ENCODE measurements at regions not wholly inside any gene's neighbourhood (a gene's known extent, or its start where the extent isn't known, plus 50 kb on each side); places are given as distances from the start of the nearest gene placed in this dataset.
"Not testable (repeated sequence)": the region's sequence is repeated elsewhere in the genome, so short reads cannot be mapped to it uniquely, and the experiment has no call there.

DNA sequence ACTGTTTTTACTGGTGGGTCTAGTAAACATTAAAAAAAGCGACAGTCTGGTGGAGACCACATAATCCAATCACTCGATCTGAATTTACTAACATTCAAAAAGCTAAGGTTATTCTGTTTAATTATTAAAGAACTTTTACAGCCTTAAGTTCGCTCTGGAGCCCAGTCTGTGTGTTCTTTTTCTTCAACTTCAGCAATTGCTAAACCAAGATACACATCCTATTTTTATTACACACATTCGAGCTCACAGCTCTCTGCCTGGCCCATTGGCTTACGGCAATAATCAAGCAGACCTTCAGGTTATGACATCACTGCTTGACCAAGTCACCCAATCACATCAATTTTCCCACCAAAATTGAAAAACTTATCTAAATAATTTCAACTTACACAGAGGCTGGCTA lies 57.4 kb upstream of the PRSS16 start:
- H3K9me1 ChIP-seq (ENCODE audit: control insufficient read depth, extremely low read depth, insufficient read depth, low read length) = no peaks in the 10 kb centered on the region
- no peaks in the 10 kb centered on the region for H4K20me1 ChIP-seq (ENCODE audit: control insufficient read depth, extremely low read depth, insufficient read depth, low read length)
- DNase-seq (ENCODE audit: low read depth, low spot score) (no peak), FAIRE-seq (no peak)
- dilution Hi-C loops (cut with MboI; ENCODE audit: extremely low pct_ligation_motif_present, low sequenced_read_pairs) = no loop called here
- H3K9ac ChIP-seq (ENCODE audit: control insufficient read depth, extremely low read depth, insufficient read depth, low read length) = no peak overlapping the region
- H3K9me3 ChIP-seq (ENCODE audit: control insufficient read depth, low read depth, low read length) = no peaks in the 10 kb centered on the region
- H3K79me2 ChIP-seq (ENCODE audit: control insufficient read depth, insufficient read depth, low read length) = no peaks in the 10 kb centered on the region
- no peak overlapping the region for H2AFZ ChIP-seq (ENCODE audit: control insufficient read depth, low read length)
- H3K36me3 ChIP-seq (ENCODE audit: control insufficient read depth in 2 of 2, extremely low read depth in 1 of 2, insufficient read depth in 2 of 2, low read length in 2 of 2) = no peaks in the 10 kb centered on the region
- H3K27ac ChIP-seq (ENCODE audit: control insufficient read depth, insufficient read depth, low read length) = no peak overlapping the region
- no peak overlapping the region for H3K4me2 ChIP-seq (ENCODE audit: control insufficient read depth, extremely low read depth, insufficient read depth, low read depth, low read length)
- TF ChIP-seq, protein P1, sequence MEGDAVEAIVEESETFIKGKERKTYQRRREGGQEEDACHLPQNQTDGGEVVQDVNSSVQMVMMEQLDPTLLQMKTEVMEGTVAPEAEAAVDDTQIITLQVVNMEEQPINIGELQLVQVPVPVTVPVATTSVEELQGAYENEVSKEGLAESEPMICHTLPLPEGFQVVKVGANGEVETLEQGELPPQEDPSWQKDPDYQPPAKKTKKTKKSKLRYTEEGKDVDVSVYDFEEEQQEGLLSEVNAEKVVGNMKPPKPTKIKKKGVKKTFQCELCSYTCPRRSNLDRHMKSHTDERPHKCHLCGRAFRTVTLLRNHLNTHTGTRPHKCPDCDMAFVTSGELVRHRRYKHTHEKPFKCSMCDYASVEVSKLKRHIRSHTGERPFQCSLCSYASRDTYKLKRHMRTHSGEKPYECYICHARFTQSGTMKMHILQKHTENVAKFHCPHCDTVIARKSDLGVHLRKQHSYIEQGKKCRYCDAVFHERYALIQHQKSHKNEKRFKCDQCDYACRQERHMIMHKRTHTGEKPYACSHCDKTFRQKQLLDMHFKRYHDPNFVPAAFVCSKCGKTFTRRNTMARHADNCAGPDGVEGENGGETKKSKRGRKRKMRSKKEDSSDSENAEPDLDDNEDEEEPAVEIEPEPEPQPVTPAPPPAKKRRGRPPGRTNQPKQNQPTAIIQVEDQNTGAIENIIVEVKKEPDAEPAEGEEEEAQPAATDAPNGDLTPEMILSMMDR (optimal IDR thresholded peaks at IDR 0.05 in 1 of 3, IDR thresholded peaks at IDR 0.05 in 1 of 3, conservative IDR thresholded peaks at IDR 0.05 in 1 of 3; ENCODE audit: extremely low read depth in 1 of 3, insufficient read depth in 2 of 3, low read length in 3 of 3) = no peak
- TF ChIP-seq EZH2 (IDR thresholded peaks at IDR 0.05; ENCODE audit: low read length) = no peak
- H3K27me3 ChIP-seq (ENCODE audit: control insufficient read depth, extremely low read depth, insufficient read depth, low read length) = no peaks in the 10 kb centered on the region
- H3K4me3 ChIP-seq (ENCODE audit: control insufficient read depth in 2 of 3, extremely low read depth in 1 of 3, insufficient read depth in 2 of 3, low read depth in 1 of 3, low read length in 3 of 3) = no peak overlapping the region
- H3K4me1 ChIP-seq (ENCODE audit: control insufficient read depth, extremely low read depth, insufficient read depth, low read length) = no peaks in the 10 kb centered on the region

DNA sequence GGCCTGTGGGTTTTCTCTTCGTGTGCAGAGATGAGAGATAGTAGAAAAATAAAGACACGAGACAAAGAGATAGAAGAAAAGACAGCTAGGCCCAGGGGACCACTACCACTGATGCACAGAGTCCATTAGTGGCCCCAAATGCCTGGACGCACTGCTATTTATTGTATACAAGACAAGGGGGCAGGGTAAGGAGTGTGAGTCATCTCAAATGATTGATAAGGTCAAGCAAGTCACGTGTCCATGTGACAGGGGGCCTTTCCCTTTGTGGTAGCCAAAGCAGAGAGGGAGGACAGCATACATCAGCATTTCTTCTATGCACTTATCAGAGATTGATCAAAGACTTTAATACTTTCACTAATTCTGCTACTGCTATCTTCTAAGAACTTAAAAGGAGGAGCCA lies 53.0 kb upstream of the PRSS16 start:
- H3K4me3 ChIP-seq (ENCODE audit: control insufficient read depth in 2 of 3, extremely low read depth in 1 of 3, insufficient read depth in 2 of 3, low read depth in 1 of 3, low read length in 3 of 3); H3K9ac ChIP-seq (ENCODE audit: control insufficient read depth, extremely low read depth, insufficient read depth, low read length); dilution Hi-C loops (cut with MboI; ENCODE audit: extremely low pct_ligation_motif_present, low sequenced_read_pairs): not testable (repeated sequence)

DNA sequence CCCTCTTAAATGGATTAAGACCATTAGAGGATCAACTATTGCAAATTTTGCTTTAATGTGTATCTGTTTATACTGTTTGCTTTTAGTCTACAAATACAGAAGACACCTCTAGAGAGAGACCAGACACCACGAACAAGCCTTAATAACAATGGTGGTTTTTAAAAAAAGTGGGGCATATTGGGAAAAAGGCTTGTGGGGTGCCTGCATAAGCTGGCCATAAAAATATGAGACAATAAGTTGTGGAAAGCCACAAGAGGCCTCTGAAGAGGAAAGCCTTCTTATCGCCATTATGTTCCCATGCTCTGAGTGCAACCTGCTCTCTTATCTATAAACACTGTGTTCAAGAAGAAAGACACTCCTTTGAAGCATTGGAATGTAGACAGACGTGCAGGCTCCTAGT lies 52.0 kb upstream of the PRSS16 start:
- dilution Hi-C loops (cut with MboI; ENCODE audit: extremely low pct_ligation_motif_present, low sequenced_read_pairs); FAIRE-seq: not testable (repeated sequence)

More for the DNA sequence above, 53.0 kb upstream of the PRSS16 start:
- not testable (repeated sequence) for H3K4me1 ChIP-seq (ENCODE audit: control insufficient read depth, extremely low read depth, insufficient read depth, low read length); H3K4me2 ChIP-seq (ENCODE audit: control insufficient read depth, extremely low read depth, insufficient read depth, low read depth, low read length); DNase-seq (ENCODE audit: low read depth, low spot score); H3K27me3 ChIP-seq (ENCODE audit: control insufficient read depth, extremely low read depth, insufficient read depth, low read length); FAIRE-seq; H3K9me1 ChIP-seq (ENCODE audit: control insufficient read depth, extremely low read depth, insufficient read depth, low read length); H3K79me2 ChIP-seq (ENCODE audit: control insufficient read depth, insufficient read depth, low read length); H3K27ac ChIP-seq (ENCODE audit: control insufficient read depth, insufficient read depth, low read length); H4K20me1 ChIP-seq (ENCODE audit: control insufficient read depth, extremely low read depth, insufficient read depth, low read length); H2AFZ ChIP-seq (ENCODE audit: control insufficient read depth, low read length); H3K36me3 ChIP-seq (ENCODE audit: control insufficient read depth in 2 of 2, extremely low read depth in 1 of 2, insufficient read depth in 2 of 2, low read length in 2 of 2); H3K9me3 ChIP-seq (ENCODE audit: control insufficient read depth, low read depth, low read length)

More for the DNA sequence above, 52.0 kb upstream of the PRSS16 start:
- not testable (repeated sequence) for H3K4me3 ChIP-seq (ENCODE audit: control insufficient read depth in 2 of 3, extremely low read depth in 1 of 3, insufficient read depth in 2 of 3, low read depth in 1 of 3, low read length in 3 of 3); H3K9me3 ChIP-seq (ENCODE audit: control insufficient read depth, low read depth, low read length); H3K4me2 ChIP-seq (ENCODE audit: control insufficient read depth, extremely low read depth, insufficient read depth, low read depth, low read length); H3K27me3 ChIP-seq (ENCODE audit: control insufficient read depth, extremely low read depth, insufficient read depth, low read length); H4K20me1 ChIP-seq (ENCODE audit: control insufficient read depth, extremely low read depth, insufficient read depth, low read length); H3K27ac ChIP-seq (ENCODE audit: control insufficient read depth, insufficient read depth, low read length); DNase-seq (ENCODE audit: low read depth, low spot score); H3K9ac ChIP-seq (ENCODE audit: control insufficient read depth, extremely low read depth, insufficient read depth, low read length); H3K9me1 ChIP-seq (ENCODE audit: control insufficient read depth, extremely low read depth, insufficient read depth, low read length); H3K79me2 ChIP-seq (ENCODE audit: control insufficient read depth, insufficient read depth, low read length); H2AFZ ChIP-seq (ENCODE audit: control insufficient read depth, low read length); H3K4me1 ChIP-seq (ENCODE audit: control insufficient read depth, extremely low read depth, insufficient read depth, low read length); H3K36me3 ChIP-seq (ENCODE audit: control insufficient read depth in 2 of 2, extremely low read depth in 1 of 2, insufficient read depth in 2 of 2, low read length in 2 of 2)

Small RNA genes lying in the stretch of these regions (small RNA-seq; reads per million reads assigned to genes)
- gene MIR3143 (ENCODE audit: insufficient read length in 3 of 3, low read depth in 3 of 3, low replicate concordance in 1 of 3) = 0 to 8.8 (median 3.0) reads per million in 3 experiments
- 0 to 0.33 (median 0.25) reads per million in 3 experiments for gene RNU2-62P (ENCODE audit: insufficient read length in 3 of 3, low read depth in 3 of 3, low replicate concordance in 1 of 3)
